Inferior parietal cortex (tissue), 1 donor: ENCODE measurements at regions not wholly inside any gene's neighbourhood (a gene's known extent, or its start where the extent isn't known, plus 50 kb on each side); places are given as distances from the start of the nearest gene placed in this dataset.
"Not testable (repeated sequence)": the region's sequence is repeated elsewhere in the genome, so short reads cannot be mapped to it uniquely, and the experiment has no call there.

Source experiments
- DNase-seq: peaks from one replicate; pipeline ENCODE4 v3.0.0-alpha.2; 2016; ENCODE audit errors: extremely low spot score

DNA sequence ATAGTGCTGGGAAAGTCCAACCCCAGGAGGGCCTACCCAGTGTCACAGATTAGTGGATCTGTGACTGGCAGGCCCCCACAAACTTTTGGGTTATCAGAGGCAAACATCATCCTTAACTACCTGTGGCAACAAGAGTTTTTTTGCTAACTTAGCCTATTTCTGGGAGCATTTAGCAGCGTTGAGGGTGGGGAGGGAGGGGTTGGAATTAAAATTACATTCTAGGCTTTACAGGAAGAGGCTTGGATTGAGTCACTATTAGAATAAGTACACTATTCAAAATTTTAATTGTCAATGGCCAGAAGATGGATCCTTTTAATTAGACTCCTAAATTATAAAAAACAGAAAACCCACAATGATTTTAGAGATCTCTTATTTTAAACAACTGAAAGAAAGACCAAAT, 267.9 kb upstream of the NPSR1 start:
- DNase-seq = no peak

DNA sequence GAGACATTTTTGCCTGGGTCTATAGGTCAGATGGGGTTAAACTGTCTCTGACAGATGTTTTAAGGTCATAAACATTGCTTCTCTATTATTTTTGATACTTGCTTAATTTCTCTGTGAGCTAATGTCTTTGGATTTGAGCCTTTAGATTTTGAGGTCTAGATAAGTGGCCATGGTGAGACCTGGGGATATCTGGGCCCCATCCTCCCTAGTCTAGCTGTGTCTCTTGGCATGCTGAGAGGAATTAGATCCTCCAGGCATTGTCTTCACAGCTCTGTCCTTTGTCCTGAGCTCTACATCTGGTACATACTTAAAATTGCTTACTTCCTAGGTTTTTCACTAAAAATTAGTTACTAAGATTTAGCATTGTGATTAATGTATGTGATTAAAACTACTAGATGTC, 265.0 kb upstream of the NPSR1 start:
- no peak for DNase-seq

DNA sequence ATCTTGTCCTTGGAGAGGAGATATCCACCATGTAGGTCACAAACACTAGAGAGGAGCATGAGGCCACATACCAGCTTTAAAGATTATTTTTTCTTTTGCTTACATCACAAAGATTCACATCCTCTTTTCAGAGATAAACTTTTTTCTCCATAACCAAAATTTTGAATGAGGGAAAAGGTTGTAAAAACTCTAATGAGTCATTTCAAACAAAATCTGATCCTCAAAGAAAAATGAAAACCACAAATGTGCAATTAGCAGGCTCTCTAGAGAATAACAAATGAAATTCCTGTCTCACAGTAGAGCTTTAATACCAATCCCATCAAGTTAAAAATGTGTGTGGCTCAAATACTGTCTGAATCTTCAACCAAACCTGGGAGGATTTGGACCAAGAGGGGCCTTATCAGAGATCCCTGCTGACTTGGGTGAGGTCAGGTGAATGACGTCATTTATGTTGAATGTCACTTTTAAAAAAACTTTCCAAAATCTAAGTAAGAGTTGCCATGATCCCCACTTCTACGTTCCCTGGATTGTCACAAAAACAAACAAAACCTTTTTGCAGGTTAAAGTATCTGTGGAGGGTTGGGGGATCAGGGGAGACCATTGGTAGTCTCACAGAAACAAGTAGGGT, 261.5 kb upstream of the NPSR1 start:
- no peak for DNase-seq

DNA sequence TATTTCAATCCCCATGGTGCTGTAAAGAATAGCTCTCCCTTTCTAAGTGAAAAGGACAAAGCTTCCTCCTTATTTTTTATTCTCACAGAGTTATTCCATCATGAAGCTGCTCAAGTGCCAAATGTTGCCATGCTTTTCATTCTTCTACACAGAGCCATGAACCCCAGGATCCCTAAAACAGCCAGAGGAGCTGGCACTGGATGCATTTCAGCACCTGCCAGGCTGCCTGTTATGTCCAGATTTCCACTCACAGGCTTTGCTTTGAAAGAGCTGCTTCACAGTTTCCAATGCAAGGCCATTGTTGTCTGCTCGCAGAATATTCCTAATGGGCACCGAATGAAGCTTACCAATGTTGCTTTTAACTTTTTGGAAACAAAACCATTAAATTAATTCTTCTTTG, 256.2 kb upstream of the NPSR1 start:
- no peak for DNase-seq

DNA sequence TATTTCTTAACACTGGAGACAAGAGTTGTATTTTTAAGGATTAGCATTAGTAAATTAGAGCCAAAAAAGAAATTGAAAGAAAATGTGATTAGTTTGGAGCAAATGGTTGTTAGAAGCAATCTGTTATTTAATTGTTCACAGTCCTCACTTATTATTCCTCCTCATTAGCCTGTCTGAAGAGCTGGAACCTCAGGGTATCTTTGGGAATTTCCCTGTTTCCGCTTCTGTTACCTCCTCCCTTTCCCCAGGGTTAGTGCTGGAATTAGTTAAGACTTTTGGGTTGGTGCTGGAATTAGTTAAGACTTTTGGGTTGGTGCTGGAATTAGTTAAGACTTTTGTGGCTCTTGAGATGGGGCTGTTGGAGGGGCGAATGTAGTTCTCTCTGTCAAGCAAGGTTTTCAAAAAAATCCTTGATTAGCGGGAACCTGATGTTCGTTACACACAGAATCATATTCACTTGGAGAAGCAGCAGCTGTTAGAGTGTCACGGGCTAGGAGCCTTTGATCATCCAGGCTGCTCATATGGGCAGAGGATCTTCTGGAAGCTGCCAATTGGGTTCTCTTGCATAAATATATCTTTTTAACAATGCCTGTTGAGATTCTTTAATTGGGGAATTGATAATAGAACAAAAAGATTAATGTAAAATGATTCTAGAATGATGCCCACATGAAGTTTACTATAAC, 251.0 kb upstream of the NPSR1 start:
- no peak for DNase-seq

DNA sequence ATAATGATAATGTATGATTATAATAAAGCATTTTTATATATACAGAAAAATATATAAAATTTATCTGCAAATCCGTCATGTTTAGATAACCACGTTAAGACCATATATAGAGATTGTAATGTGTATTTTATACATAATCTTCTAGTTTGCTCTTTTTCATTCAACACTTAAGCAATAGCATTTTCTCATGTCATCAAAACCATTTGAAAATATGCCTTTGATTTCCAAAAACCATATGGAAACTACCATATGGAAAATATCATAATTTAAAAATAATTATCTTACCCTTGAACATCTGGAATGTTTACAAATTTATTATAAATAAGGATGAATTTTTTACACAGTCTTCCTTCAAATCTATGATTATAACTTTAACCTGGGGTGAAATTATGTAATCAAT, 250.4 kb upstream of the NPSR1 start:
- DNase-seq = no peak

DNA sequence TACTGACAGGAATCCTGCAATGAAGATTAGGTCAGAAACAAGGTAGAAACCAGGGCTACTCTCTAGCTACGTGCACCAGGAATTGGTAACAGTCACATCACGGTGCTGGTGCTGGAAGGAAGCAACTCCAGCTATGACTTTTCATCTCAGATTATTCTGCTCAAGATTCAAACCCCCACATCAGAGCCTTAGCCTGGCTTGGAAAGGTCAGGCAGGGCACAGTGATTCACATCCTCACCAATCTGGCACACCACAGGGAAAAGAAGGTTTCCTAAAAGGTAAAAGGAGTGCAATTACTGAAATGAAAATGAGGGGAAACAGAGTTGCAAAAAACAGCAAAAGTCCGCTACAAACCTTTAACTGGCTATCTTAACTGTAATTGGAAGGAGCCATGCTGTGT, 240.2 kb upstream of the NPSR1 start:
- no peak for DNase-seq

DNA sequence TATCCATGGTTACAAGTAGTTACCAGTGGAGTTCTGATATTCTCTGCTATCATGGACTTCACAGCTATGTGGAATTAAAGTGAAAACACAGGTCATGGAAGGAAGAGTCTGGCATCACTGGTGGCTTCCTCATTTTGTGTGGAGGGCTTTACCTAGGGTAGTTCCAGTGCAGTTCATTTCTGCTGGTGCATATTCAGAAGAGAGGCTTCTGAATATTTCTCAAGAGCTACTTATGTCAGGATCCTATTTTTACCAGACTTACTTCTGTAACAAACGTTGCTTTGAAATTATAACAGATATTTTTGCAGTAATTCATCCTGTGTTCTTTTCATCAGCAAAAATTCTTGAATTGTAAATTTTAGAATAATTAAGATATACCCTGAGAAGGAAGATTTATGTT, 236.5 kb upstream of the NPSR1 start:
- no peak for DNase-seq

DNA sequence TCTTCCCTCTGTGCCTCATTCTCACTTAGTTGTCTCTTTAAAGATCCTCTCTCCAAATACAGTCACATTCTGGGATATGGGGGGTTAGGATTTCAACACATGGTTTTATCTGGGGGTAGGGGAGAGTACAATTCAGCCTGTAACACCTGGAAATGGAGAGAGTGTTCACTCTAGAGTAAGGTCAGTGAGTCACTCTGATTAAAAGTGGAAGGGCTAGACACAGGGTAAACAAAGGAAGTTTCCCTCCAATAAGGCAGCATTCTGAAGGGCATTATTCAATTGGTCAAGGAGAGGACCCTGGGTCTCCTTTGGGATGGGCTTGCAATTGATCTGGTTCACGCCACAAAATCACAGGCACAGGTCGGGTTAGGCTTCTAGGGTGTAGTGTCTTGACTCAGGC, 232.8 kb upstream of the NPSR1 start:
- no peak for DNase-seq

DNA sequence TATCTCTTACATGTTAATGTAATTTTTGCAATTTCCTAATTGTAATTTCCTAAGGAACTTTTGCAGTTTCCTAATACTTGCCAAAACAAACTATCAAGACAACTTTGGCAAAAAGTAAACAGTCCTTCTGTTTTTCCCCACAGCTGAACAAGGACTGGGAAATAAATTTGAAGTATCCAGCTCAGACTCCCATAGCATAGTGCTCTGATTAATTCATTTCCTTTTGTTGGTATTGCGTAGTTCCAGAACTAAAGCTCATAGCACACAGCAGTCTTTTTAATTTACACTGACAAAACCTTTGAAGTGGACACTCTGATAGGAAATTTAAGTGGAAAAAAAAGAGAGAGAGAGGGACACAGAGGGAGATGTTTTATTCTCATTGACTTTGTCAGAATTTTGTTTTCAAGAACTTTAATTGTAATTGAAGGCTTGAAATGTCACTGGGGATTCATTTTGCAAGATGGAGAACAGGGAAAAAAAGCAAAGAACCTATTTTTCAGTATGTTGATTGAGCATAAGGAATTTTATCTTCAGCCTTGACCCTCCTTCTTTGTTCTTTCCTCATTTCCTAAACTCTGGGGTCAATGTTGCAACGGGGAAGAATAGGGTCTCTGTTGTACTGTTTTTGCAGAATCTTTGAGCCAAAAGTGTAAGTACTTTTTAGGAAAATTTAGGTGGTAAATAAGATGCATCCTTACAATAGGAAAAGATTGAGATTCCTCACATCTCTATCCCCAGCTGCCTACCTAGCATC, 232.2 kb upstream of the NPSR1 start:
- DNase-seq = no peak

DNA sequence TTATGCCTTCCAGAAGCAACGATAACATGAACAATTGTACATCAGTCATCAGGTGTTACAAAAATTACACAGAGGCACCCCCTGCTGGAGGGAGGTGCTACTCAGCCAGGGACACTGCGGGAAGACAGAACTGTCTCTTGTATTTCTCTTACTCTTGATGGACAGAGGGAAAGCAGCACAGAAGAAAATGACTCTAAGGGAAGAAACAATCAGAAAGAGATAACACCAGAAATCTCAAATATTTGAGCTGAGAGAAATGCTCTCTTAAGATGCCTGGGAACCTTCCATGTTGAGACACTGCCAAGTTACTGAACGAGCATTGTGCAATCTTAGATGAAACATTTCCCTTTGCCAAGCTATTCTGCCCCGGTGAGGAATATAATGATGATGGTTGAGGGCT, 227.6 kb upstream of the NPSR1 start:
- no peak for DNase-seq

DNA sequence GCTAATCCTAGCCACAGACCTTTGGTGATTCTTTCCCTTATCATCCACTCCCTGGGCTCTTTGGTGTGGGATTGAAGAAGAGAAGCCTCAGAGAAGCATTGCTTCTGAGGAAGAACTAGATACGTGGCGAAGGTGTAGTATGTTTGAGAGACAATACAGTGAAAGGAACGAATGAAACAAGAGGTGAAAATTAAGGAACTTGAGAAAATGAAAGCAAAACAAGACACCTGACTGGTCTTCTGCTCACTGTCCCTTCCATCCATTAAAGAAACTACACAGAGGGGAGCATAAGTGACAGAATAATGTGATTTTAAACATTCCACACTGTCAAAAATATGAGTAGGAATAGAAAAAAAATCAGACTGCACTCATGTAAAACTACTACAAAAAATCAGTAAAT, 219.6 kb upstream of the NPSR1 start:
- DNase-seq = no peak

DNA sequence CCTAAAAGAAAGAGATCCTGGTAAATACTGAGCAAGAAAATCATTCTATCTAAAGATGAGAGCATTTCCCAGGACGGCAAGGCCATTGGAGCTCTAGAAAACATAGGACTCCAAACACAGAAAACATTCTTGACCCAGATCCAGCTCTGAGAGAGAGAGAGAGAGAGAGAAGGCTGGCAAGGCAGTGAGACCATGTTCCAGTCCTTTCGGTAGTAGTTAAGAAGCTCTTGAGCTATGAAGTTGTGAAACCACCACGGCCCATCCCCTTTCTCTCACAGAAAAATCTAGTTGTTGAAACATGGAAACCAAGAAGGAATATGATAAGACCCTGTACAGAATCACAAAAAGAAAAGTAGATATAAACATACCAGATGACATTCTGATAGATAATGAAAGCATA, 212.4 kb upstream of the NPSR1 start:
- no peak for DNase-seq

DNA sequence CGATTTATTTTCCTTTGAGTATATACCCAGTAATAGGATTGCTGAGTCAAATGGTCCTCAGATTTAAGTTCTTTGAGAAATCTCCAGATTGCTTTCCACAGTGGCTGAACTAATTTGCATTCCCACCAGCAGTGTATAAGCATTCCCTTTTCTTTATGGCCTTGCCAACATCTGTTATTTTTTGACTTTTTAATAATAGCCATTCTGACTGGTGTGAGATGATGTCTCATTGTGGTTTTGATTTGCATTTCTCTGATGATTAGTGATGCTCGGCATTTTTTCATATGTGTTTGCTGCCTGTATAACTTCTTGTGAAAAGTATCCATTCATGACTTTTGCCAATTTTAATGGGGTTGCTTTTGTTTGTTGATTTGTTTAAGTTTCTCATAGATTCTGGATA, 209.5 kb upstream of the NPSR1 start:
- not testable (repeated sequence) for DNase-seq

DNA sequence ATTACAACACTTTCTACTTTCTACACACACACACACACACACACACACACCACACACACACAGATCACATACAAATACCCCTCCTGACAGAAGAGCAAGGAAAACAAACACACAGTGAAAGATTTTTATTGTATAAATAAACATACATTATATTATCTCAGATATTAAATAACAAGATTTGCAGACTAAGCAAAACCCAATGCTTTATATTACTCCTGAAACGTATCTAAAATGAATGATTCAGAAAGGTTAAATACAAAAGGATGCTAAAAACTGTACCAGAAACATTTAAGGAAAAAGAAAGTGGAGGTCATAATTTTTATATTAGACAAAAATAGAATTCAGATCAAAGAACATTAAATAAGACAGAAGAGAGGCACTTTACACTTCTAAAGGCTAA, 208.3 kb upstream of the NPSR1 start:
- no peak for DNase-seq

DNA sequence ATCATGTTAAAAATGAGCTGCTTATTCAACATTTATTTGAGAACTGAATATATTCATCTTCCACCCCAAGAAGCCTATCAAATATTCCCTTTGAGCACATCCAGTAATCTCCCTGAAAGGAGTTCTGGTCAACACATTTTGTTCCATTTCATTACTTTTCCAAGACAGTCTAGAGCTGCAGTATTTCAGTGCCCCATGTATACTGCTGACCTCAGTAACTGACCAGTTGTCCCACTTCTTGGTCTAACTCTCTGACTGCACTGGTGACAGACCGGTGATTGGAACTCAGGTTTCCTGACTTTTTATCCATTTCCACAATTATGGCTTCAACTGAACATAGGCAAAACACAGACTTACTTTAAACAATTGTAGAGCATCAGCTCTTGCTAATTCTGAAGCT, 206.8 kb upstream of the NPSR1 start:
- DNase-seq = no peak

DNA sequence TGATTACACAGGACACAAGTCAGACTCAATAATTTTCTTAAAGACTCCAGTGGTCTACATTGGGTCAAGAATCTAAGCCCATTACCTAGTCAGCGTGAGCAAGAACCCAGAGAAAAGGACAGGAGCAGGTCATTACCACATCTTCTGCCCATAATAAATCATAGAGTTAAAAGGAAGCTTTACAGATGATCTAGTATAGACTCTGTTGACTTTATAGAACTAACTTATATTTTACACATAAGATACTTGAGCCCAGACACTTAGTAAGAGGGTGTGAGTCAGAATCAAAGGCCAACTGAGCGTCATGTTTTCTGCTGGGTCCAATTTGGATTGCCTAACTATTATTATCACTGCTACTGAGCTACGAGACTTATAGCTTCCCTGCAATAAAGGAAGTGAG, 206.1 kb upstream of the NPSR1 start:
- DNase-seq = no peak

DNA sequence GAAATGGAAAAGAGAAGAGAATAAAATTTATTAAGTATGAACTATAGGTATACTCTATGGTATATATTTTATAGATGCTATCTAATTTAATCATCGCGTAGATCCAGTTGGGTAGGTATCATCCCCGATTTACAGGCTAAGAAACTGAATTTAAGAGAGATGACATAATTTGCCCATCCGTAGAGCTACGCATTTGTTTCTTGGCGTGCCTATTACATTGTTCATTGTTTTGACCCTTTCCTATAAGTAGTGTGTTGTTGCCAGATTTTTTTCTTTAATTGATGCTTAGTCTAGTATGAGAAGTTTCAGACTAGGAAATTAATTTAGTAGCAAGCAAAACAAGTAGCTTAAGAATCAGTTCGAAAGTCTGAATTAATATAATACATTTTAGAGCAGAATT, 205.7 kb upstream of the NPSR1 start:
- no peak for DNase-seq

DNA sequence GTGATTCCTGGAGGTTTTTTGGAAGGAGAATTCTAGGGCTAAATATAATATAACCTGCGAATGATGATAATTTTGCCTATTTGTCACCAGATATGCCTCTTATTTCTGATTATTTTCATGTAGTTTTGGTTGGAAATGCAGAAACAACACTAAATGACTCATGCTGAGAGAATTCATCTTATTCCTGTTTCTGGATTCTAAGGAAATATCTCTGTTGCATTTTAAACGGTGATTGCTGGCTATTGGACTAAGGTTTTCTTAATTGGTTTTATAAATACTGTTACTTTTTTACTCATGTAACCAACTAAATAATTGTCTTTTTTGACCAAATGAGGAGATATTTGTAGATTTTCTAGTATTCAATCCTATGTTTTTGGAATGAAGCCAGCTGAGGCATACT, 204.9 kb upstream of the NPSR1 start:
- no peak for DNase-seq

DNA sequence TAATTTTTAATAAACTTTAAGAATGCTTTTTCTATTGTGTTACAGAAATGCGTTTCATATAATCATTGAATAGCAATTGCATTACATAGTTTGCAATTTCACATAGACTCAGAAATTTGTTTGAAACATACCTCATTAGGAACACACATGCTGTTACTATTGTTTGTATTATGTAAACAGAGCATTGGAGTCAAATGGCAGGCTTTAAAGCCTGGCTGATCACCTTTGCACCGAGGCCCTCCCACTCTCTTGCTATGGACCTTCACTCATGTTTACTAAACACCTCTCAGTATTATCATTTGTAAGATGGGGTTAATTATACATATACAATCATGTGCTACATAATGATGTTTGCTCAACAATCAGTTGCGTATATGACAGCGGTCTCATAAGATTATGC, 203.6 kb upstream of the NPSR1 start:
- DNase-seq = no peak

DNA sequence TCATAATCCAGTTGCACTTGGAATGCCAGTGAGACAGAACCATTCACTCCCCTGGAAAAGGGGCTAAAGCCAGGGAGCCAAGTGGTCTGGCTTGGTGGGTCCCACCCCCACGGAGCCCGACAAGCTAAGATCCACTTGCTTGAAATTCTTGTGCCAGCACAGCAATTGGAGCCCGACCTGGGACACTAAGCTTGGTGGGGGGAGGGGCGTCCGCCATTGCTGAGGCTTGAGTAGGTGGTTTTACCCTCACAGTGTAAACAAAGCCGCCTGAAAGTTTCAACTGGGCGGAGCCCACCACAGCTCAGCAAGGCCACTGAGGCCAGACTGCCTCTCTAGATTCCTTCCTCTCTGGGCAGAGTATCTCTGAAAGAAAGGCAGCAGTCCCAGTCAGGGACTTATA, 200.7 kb upstream of the NPSR1 start:
- no peak for DNase-seq

DNA sequence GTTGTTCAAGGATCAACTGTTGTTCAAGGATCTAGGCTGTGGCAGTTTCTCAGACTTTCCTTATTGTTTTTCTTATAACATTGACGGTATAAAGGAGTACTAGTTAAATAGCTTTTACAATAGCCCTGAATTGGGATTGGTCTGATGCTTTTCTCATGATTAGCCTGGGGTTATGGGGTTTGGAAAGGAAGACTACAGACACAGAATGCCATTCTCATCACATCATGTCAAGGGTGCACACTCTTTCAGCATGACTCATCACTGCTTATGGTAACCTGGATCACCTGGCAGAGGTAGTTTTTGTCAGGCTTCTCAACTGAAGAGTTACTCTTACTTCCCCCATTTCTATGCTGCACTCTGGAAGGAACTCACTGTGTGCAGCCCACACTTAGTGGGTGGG, 194.2 kb upstream of the NPSR1 start:
- no peak for DNase-seq

DNA sequence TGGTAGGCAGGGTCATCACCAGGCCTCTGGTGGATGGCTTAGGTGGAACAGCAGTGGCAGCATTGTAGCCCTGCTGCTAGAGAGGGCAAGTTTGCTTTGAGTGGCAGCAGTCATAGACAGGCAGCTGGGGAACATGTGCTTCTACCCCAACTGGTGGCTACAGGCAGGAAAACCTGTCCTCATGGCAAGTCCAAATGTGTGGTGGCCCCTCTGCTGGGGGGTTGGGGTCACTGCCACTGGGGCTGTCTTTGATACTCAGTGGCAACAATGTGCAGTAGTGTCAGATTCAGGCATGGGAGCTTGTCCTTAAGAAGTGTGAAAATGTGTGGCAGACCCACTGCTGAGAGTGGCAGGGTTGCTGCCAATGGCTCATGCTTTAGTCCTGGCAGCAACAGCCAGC, 186.2 kb upstream of the NPSR1 start:
- DNase-seq = no peak
